ENCODE measurements at regions not wholly inside any gene's neighbourhood (a gene's known extent, or its start where the extent isn't known, plus 50 kb on each side); places are given as distances from the start of the nearest gene placed in this dataset.
"Not testable (repeated sequence)": the region's sequence is repeated elsewhere in the genome, so short reads cannot be mapped to it uniquely, and the experiment has no call there.

DNA sequence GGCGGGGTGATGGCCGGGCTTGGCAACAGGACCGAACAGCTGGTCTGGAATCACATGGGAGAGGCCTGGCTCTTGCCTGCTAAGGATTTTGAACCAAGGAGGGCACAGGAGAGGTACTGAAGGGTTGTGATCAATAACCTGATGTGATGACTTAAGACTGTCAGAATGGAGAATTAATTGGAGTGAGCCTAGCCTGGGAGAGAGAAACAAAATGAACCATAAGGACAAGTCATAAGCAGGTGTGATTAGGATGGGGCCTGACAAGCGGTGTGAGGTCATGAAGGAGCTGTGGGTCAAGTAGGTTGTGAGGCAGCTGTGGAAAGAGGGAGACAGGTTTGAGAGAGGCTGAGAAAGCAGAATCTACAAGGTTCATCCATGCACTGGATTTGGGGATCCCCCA, 104.6 kb downstream of the MED10 start:
- no peak for DNase-seq

DNA sequence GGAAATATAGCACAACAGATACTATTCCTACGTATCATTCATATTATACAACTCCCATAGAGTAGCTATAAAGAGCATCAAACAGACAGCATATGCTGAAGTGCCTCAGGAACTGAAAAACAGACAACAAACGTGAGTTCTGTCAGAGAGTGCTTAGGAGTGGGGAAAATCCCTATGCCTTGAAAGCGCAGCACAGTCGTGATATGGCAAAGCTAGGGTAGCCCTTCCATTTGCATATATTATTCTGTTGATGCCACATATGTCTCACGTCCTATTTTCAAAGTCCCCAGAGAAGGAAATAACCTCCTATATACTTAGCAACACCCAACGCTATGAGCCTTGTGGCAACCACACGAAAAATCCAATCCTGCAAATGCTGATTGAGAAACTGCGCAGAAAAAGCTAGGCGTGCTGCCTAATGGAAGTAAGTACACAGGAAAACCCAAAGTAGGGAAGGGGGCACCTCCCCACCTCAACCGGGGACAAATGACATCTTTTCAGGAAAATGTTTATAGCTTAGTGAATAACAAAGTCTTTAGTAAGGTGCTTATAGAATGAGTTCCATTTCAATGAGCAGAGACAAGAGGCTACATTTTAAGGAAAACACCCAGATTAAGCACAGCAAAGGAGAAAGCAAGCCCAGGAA, 105.1 kb downstream of the MED10 start:
- no peak for DNase-seq

DNA sequence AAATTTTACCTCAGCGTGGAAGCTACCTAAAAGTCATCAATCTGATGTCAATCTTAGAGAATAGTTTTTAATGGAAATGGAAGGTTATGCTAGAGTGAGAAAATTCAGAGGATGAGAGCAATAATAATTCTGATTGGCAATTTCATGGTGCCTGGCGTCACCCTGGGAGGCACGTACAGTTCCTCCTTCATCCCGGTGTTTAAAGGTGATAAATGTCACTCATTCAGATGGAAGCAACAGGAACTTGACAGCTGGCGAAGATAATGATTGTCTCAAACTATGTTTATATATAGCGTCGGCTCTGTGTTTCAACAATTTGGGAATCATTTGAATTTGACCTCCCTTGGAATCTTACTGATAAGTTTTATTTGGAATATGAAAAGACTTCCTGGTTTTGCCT, 108.4 kb downstream of the MED10 start:
- no peak for DNase-seq

DNA sequence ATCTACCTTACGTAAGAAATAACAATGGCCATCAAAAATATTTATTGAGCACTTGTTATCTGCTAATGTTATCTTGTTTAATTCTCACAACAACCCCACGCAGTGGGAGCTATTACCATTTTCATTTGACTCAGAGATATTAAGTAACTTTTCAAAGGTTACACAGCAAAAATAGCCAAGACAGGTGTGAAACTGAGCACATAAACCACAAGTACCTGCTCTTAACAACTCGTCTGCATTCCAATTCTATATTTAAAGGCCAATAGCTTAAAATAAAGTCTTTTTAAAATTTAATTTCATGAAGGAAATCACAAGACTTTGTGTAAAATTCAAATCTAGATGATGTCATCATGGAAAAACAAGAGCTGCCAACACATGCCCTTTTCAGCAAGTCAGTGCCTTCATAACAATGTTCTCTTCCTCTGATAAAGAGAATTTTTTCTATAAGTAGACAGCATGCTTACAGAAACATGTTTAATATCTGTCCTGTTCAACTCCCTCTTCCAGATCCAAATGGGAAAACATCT, 111.6 kb downstream of the MED10 start:
- no peak for DNase-seq

DNA sequence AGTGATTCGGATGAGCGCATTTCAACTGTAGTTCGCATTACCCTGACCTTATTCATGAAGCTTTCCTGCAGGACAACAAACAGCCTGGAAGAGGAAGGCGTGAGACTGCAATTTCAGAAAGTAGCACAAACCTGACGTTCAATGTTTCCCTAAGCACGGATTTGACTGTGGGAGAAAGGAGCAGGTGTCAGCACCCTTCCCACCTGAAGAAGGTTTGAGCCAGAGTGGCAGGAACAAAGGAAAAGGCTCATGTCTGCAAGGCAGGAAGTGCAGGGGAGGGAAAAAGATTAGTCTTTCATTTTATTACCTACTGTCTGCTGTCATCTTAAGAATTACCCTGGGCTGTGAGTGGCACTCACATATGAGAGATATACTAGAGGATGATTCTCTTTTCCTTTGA, 114.0 kb downstream of the MED10 start:
- DNase-seq: no peak

DNA sequence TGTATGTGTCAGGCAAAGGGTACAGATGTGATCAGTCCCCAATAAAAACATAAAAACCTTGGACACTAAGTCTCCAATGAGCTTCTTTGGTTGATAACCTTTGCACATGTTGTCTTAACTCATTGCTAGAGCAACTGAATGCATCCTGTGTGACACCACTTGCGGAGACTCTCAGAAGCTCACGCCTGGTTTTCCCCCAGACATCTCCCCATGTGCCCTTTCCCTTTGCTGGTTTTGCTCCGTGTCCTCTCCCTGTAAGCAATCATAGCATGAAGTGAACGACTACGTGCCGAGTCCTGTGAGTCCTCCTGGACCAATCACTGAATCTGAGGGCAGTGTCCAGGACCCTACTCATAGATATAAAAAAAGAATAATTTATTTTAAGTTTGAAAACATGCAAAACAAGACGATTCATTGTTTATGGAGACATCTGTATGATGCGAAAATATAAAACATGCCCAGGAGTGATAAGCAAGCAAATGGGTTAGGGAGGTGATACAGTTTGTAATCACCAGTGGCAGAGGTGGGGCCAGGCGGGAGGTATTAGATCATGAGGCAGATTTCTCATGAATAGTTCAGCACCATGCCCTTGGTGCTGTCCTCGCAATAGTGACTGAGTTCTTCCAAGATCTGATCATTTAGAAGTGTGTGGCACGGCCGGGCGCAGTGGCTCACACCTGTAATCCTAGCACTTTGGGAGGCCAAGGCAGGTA, 115.5 kb downstream of the MED10 start:
- DNase-seq: no peak

DNA sequence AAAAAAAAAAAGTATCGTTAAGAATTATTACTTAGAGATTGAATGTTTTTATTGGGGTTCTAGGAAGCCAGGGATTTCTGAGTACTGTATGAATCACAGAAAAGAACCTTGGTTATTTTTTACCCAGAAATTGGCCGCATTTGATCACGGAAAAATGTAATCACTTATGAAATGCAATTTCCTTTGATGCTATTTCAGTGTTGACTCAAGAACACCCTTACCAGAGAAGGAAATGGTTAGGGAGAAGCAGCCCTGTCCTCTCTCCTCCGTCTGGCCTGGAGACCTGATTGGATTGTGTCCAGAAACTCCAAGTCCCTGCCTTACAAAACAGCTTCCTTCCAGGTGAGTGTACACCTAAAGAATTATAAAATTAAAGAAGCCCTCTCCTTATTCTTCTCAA, 116.7 kb downstream of the MED10 start:
- DNase-seq: no peak

DNA sequence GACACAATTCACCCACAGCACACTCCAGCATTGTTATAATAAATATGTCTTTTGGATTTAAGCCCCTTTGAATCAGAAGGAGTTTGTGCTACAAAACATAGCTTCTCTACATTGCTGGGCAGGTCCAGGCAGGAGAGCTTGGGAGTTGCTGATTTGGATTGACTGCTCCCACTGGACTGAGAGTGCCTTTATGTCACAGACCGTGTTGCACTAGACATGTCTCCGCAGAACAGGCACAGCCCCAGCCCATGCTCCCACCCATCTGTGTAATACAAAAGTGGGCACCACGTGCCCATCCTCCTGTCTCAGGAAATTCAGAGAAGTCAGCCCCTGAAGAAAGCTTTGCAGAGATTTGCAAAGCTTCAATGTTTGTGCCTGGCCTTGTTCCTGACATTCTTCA, 117.1 kb downstream of the MED10 start:
- no peak for DNase-seq

DNA sequence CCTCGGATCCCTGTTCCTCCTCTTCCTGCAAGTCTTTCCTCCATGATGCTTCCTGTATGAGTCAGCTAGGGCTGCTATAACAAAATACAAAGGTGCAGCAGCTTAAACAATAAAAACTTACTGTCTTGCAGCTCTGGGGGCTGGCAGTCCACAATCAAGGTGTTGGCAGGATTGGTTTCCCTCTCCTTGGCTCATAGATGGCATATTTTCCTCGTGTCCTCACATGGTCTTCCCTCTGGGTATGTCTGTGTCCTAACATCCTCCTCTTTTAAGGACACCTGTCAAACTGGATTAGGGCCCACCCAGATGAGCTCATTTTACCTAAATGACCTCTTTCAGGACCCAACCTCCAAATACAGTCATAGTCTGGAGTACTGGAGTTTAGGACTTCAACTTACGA, 117.5 kb downstream of the MED10 start:
- no peak for DNase-seq

DNA sequence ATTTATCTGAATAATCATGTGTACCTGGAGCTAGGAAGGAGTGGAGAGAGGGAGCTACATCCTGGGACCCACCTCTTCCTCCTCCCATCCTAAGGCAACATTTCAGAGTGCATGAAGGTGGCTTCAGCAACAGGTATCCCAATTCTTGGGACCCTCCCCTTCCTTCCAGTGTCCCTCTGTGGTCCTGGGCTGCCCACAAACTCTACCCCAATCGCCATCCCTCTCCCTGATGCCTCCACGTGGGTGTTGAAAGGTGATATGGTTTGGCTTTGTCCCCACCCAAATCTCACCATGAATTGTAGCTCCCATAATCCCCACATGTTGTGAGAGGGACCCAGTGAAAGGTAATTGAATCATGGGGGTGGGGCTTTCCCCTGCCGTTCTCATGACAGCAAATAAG, 121.4 kb downstream of the MED10 start:
- no peak for DNase-seq

DNA sequence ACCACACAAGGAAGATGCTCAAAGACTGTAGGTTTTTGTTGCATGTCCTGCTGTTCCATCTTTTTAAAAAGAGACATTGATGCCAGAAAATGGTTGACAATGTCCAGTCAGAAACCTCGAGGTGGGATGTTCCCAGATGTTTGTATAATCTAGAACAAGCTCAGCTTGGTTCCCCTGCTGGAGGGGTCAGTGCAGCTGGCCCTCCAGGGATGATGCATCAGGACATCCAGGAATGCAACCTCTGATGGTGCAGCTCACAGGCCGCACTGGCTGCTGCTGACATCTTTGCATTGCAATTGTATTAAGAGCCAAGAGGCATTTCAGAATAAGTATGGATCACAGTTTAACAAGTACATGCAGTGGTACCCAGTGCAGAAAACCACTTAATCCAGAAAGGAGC, 122.4 kb downstream of the MED10 start:
- no peak for DNase-seq

DNA sequence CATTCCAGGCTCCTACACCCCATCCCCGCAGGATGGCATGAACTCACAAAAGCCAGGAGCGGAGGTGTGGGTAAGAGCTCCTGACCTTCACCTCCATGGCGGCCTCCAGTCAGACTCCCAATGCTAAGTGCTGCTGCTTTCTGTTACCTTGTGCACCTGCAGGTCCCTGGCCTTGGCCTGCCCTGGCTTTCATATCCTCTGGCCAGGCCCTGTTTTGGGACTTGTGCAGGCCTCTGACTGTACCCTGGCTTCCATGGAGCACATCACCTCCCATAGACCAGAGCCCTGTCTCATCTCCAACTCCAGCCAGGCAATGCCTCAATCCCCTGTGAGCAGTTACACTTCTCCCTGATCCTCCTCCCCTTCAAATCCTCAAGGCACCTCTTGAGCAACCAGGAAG, 124.5 kb downstream of the MED10 start:
- no peak for DNase-seq

DNA sequence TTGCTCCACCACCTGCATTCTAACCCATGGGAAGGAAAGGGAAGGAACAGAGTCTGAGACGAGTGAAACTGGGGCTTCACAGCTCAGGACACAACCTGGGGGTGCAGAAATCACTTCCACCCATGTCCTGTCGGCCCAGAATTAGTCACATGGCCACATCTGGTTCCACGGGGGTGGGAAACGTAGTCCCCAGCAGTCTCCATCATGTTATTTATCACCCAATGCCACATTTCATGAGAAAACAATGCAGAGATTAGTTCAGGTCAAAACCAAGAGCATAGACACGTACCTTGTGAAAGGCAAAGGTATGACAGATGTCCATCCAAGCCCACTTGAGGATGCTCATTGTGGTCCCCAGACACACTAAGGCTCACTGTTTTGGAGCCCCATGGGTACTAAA, 125.1 kb downstream of the MED10 start:
- no peak for DNase-seq

DNA sequence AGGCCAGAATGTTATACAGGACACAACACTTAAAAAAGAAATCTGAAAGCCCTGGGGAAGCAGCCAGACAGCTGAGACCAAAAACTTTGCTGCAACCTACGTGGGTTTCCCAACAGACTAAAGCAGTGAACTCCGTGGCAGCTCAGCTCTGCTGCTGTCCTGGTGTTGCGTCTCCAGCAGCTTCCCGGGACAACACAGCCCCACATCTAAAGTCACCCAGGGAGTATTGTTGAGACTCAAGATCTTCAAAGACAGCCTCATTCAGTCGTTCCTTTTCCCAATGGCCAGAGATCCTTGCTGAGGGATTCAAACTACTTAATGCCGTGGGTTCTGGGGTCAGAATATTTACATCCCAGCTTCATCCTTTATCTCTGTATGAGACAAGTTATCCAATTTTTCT, 125.8 kb downstream of the MED10 start:
- no peak for DNase-seq

DNA sequence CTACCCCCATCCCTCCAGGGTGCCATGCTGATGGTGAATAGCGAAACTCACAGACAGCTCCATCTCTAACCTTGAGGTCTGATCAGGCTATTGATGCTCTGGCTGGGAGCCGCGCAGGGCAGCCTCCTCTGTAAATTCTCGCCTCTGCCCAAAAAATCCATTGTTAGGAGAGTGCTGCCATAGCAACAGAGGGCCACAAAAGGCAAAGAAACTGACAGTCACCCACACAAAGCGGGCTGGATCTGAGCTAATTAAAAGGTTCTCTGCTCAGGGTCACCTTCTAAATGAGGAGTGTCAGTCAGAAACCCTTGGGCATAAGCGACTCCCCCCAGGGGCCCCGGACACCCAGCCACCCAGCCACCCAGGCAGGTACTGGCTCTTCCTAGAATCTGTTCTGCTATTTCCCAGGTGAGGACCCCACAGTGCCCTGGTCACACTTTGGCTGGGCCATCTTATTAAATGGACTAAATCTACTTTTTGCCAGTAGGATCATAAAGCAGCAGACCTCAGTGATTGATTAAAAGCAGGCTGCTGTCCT, 126.7 kb downstream of the MED10 start:
- no peak for DNase-seq

DNA sequence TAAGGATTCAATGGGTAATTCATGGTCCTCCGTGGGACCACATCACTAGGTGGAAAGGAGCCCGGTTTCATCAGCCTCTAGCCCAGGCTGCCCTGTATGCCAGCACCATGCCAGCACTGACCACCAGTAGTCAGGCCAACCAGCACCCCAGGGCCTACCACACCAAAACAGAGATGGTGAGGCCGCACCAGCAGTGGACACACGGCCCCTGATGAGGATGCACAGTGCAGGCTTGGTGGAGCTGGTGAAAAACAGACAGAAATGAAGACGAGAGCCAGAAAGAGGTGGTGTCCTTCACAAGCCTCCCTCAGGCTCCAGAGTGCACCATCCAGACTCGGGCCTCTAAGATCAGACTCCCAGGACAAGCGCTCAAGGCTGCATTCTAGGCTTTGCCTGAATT, 128.2 kb downstream of the MED10 start:
- no peak for DNase-seq

DNA sequence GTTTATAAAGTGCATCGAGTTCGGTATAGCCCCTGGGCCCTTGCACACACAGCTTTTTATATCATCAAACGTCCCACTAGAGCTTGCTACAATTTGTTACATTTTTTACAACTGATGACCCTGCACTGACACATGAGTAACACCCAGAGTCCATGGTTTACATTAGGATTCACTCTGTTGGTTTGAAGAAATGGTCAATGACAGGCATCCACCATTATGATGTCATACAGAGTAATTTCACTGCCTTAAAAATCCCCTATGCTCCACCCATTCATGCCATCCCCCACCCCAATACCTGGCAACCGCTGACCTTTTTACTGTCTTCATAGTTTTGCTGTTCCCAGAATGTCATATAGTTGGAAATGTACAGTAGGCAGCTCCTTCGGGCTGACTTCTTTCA, 130.2 kb downstream of the MED10 start:
- DNase-seq: no peak

DNA sequence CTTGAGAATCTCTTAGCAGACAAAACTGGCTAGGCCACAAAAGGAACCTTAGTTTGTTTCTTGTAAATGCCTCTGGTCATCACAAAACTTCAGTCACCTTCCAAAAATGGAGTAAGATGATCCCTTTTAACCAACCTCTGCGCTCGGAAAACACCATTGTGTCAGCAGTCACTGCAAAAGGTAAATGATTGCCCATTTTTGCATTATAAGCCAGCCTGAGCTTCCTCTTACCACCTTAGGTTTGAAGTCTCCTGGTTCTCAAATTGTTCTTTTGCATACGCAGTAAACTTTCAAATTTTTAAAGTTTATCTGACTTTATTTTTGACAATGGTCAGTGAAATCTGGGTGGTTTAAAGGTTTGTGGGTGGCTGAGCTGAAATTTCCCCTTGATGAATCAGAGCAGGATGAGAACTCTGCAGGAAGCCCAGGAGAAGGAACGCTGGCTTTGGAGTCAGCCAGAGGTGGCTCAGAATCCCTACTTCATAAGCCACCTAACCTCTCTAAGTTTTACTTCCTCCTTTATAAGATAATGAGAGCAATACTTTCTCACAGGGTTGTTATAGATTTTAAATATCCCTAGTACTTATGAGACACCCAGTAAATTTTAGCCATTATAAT, 131.4 kb downstream of the MED10 start:
- DNase-seq: no peak

DNA sequence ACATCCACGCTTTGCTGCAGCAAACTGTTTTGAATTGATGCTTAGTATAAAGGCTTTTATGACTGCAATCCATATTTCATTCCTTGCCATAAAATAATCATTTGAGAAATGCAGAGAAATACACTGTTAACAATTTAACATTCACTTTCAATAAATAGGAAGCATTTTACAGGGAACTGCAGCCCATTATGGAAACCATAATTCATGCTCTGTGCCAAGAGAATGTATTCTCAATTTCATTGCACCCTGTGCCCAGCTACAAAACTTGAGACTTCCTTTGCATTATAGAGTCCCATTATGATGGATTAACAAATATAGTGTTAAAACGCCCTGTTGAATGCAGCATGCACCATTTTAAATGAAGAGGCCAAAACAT, 134.0 kb downstream of the MED10 start:
- no peak for DNase-seq

DNA sequence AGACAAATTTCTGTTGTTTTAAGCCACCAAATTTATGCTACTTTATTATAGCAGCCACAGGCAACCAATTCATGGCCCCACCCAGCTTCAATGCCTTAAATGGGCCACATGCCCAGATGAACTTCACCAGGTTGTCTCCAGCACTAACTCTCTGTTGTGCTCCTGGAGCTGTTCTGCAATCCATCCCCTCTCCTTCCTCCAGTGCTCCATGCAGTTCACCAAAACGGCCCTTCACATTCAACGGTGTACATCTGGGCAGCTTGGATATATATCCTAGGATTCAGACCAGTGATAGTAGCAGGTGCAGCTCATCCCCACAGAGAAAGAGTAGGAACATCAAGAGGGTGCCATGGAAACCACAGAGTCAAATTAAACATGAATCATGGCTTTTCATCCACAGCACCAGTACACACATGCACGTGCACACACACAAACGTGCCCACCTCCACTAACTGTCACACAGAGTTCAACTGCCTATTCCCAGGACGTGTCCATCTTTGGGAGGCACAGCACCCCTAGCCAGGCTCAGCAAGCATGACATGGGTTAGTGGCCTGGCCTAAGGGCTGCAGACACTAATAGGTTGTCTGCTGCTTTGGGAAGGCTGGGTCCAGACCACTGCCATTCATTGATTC, 134.5 kb downstream of the MED10 start:
- DNase-seq: no peak

DNA sequence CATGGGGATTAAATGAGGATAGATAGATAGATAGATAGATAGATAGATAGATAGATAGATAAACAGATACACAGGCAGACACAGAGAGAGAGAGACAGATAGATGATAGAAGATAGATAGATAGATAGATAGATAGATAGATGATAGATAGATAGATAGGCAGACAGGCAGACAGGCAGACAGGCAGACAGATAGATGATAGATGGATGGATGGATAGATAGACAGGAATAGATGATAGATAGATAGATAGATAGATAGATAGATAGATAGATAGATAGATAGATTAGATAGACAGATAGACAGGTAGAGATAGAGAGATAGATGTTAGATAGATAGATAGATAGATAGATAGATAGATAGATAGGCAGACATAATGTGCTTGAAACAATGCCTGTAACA, 137.3 kb downstream of the MED10 start:
- not testable (repeated sequence) for DNase-seq

DNA sequence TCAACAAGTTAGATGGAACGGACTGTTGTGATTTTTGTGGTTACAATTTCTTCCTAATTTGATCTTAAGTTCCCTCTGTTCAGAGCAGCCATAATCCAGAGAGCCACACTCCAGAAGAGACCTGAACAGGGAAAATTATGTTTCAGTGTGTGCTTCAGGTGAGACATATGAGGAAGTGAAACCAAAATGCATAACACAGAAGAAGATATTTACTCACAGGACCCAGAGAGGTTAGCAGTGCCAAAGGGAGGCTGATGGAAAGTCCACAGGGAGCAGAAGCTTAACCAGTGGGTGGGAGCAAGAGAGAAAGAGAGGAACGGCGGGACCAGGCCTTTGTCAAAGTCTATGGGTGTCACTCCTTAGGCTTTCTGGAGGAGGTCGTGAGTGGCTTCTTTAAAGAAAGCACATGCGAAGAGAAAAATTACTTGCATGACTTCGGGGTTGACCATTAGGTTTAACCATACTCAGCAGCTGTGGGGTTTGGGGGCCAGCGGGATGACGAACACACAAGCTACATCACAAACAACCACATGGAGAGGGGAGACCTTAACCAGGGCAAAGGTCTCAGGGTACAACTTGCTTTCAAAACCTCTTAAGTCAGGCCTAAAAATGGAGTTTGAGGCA, 141.4 kb downstream of the MED10 start:
- no peak for DNase-seq
